Sigmoid colon (tissue), 6 donors: ENCODE measurements at regions not wholly inside any gene's neighbourhood (a gene's known extent, or its start where the extent isn't known, plus 50 kb on each side); places are given as distances from the start of the nearest gene placed in this dataset.

ENCODE experiments used
- DNase-seq: peaks from one replicate; pipeline ENCODE4 v3.0.0-alpha.2; 2019
- H3K27ac ChIP-seq, 4 donors: fragments of 200-600 bp; sonication (generic); one replicate each; pipeline ENCODE4 v1.5.1; 2016 to 2019; ENCODE audit warnings: mild to moderate bottlenecking in 1 of 4
- H3K27me3 ChIP-seq, 3 donors: fragments of 200-600 bp; sonication (generic); one replicate each; pipeline ENCODE4 v1.5.1; 2019; ENCODE audit warnings: mild to moderate bottlenecking in 1 of 3
- H3K36me3 ChIP-seq, 4 donors: fragments of 200-600 bp; sonication (generic); one replicate each; pipeline ENCODE4 v1.5.1; 2016 to 2019
- H3K4me1 ChIP-seq, 4 donors: fragments of 200-600 bp; sonication (generic); one replicate each; pipeline ENCODE4 v1.5.1; 2017 to 2019
- H3K4me3 ChIP-seq, 4 donors: fragments of 200-600 bp; sonication (generic); one replicate each; pipeline ENCODE4 v1.5.1; 2017 to 2019; ENCODE audit warnings: mild to moderate bottlenecking in 2 of 4, moderate library complexity in 1 of 4
- H3K9me3 ChIP-seq, 4 donors: fragments of 200-600 bp in 3 of 4; sonication (generic) in 3 of 4; one replicate each; pipeline versions ENCODE4 v1.5.1 to v1.6.1; 2013 to 2019
- CTCF ChIP-seq, 4 experiments: fragments of 450-650 bp in 3 of 4; fragments of 200-600 bp in 1 of 4; IDR thresholded peaks; one replicate each; pipeline ENCODE4 v1.5.1; 2016 to 2019; ENCODE audit warnings: antibody characterized with exemption in 4 of 4, mild to moderate bottlenecking in 3 of 4, moderate library complexity in 2 of 4
- EP300 ChIP-seq, 4 donors: sonication (generic); formaldehyde crosslinking; IDR thresholded peaks; one replicate each; pipeline ENCODE4 v1.6.1; 2017; ENCODE audit warnings: antibody characterized with exemption in 4 of 4
- POLR2A ChIP-seq, 2 donors: fragments of 450-650 bp; IDR thresholded peaks; one replicate each; pipeline ENCODE4 v1.6.1; 2016; ENCODE audit warnings: antibody characterized with exemption in 2 of 2, mild to moderate bottlenecking in 2 of 2, moderate library complexity in 2 of 2
- POLR2AphosphoS5 ChIP-seq, 4 donors: sonication (generic); formaldehyde crosslinking; IDR thresholded peaks; one replicate each; pipeline ENCODE4 v1.6.1; 2017; ENCODE audit warnings: antibody characterized with exemption in 4 of 4
- WGBS, 2 donors: extraction: QIAGEN DNeasy Blood & Tissue Kit; methylation state at CpG; one replicate each; pipeline ENCODE4 v1.1.7; 2013; 5-methylcytosine and 5-hydroxymethylcytosine counted together
- intact Hi-C: fragments of 100-400 bp; cut with DNase I; formaldehyde crosslinking; loops from one replicate; pipeline ENCODE4 v1.15.1; 2023
- donor health status: healthy with polysubstance abuse.
- donor health status: healthy.

GRCh38 chr4:112767386-112767785, 130.4 kb downstream of the LARP7 start:
- TF ChIP-seq POLR2AphosphoS5 (IDR thresholded peaks at IDR 0.05) (no peak), POLR2A (IDR thresholded peaks at IDR 0.05) (no peak), EP300 (IDR thresholded peaks at IDR 0.05) (no peak), CTCF (IDR thresholded peaks at IDR 0.05) (no peak)
- intact Hi-C loops: loop anchor here (5.0 to 10.0 kb wide), 2 partner anchors 45 to 133 kb away; partner anchors contain the start of genes LARP7 and ZGRF1
- Histone ChIP-seq H3K36me3 (no peaks in the 10 kb centered on the region), H3K4me3 (no peak overlapping the region), H3K27me3 (no peaks in the 10 kb centered on the region), H3K27ac (no peak overlapping the region), H3K4me1 (no peaks in the 10 kb centered on the region), H3K9me3 (no peaks in the 10 kb centered on the region)
- DNase-seq: no peak
- 80 to 92% methylated on average over 6 of the region's 6 CpGs for WGBS, 2 donors

GRCh38 chr4:112770114-112770513, 133.2 kb downstream of the LARP7 start:
- TF ChIP-seq EP300 (IDR thresholded peaks at IDR 0.05): no peak
- no peak for TF ChIP-seq POLR2AphosphoS5 (IDR thresholded peaks at IDR 0.05)
- TF ChIP-seq CTCF (IDR thresholded peaks at IDR 0.05): no peak
- TF ChIP-seq POLR2A (IDR thresholded peaks at IDR 0.05): no peak
- no peaks in the 10 kb centered on the region for H3K27me3 ChIP-seq
- 69 to 84% methylated on average over 5 of the region's 5 CpGs for WGBS, 2 donors
- H3K4me1 ChIP-seq: no peaks in the 10 kb centered on the region
- no peaks in the 10 kb centered on the region for H3K36me3 ChIP-seq
- DNase-seq: no peak
- no peak overlapping the region for H3K4me3 ChIP-seq
- intact Hi-C loops: no loop called here
- no peak overlapping the region for H3K27ac ChIP-seq
- H3K9me3 ChIP-seq: no peaks in the 10 kb centered on the region

- 83 to 85% methylated on average over 7 of the region's 7 CpGs for WGBS, 2 donors
- TF ChIP-seq POLR2A (IDR thresholded peaks at IDR 0.05): no peak
- no peak for TF ChIP-seq CTCF (IDR thresholded peaks at IDR 0.05)
- TF ChIP-seq EP300 (IDR thresholded peaks at IDR 0.05): no peak
- TF ChIP-seq POLR2AphosphoS5 (IDR thresholded peaks at IDR 0.05): no peak
- H3K9me3 ChIP-seq: no peaks in the 10 kb centered on the region
- no peaks in the 10 kb centered on the region for H3K4me1 ChIP-seq
- no peaks in the 10 kb centered on the region for H3K36me3 ChIP-seq
- no peak for DNase-seq
- H3K4me3 ChIP-seq: no peak overlapping the region
- no peak overlapping the region for H3K27ac ChIP-seq
- no peaks in the 10 kb centered on the region for H3K27me3 ChIP-seq
- intact Hi-C loops: no loop called here
Observed at GRCh38 chr4:112775801-112776200, 138.9 kb downstream of the LARP7 start.

- no peak overlapping the region for H3K27ac ChIP-seq
- intact Hi-C loops: no loop called here
- H3K27me3 ChIP-seq: no peaks in the 10 kb centered on the region
- H3K4me1 ChIP-seq: no peaks in the 10 kb centered on the region
- TF ChIP-seq POLR2A (IDR thresholded peaks at IDR 0.05) (no peak), EP300 (IDR thresholded peaks at IDR 0.05) (no peak), CTCF (IDR thresholded peaks at IDR 0.05) (no peak), POLR2AphosphoS5 (IDR thresholded peaks at IDR 0.05) (no peak)
- H3K9me3 ChIP-seq: no peaks in the 10 kb centered on the region
- no peaks in the 10 kb centered on the region for H3K36me3 ChIP-seq
- DNase-seq: no peak
- WGBS, 2 donors: 89 to 96% methylated on average over 1 of the region's 1 CpG
- H3K4me3 ChIP-seq: no peak overlapping the region
Observed at GRCh38 chr4:112776535-112776934, 139.6 kb downstream of the LARP7 start.

- no peaks in the 10 kb centered on the region for H3K27me3 ChIP-seq
- no peaks in the 10 kb centered on the region for H3K9me3 ChIP-seq
- no peak overlapping the region for H3K4me3 ChIP-seq
- H3K36me3 ChIP-seq: no peaks in the 10 kb centered on the region
- no peak for DNase-seq
- H3K27ac ChIP-seq: no peak overlapping the region
- intact Hi-C loops: no loop called here
- H3K4me1 ChIP-seq: no peaks in the 10 kb centered on the region
- WGBS, 2 donors: 72 to 86% methylated on average over 7 of the region's 7 CpGs
- TF ChIP-seq CTCF (IDR thresholded peaks at IDR 0.05): no peak
- no peak for TF ChIP-seq EP300 (IDR thresholded peaks at IDR 0.05)
- TF ChIP-seq POLR2A (IDR thresholded peaks at IDR 0.05): no peak
- no peak for TF ChIP-seq POLR2AphosphoS5 (IDR thresholded peaks at IDR 0.05)
Observed at GRCh38 chr4:112778520-112778919, 141.6 kb downstream of the LARP7 start.
